ENCODE measurements at regions not wholly inside any gene's neighbourhood (a gene's known extent, or its start where the extent isn't known, plus 50 kb on each side); places are given as distances from the start of the nearest gene placed in this dataset.
"Not testable (repeated sequence)": the region's sequence is repeated elsewhere in the genome, so short reads cannot be mapped to it uniquely, and the experiment has no call there.

DNA sequence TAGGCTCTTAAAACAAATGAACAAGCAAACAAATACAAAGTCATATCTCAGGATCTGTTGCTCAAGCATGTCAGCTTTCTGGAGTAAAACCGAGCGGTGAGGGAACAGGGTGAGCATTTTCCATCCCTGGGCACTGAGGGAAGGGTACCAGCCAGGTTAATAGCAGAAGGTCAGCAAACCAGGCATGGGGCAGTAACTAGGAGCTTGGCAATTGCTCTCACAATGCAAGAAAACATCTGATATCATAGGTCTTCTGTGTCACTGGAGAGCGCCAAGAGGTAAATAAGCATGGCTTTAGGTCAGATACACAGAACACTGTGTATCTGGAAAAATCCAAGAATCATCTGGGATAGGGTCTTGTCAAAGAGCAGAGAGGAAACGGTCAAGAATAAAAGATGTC lies 521.7 kb upstream of the AUTS2 start:
- DNase-seq (ENCODE audit: low read depth in 2 of 2), result no peak

DNA sequence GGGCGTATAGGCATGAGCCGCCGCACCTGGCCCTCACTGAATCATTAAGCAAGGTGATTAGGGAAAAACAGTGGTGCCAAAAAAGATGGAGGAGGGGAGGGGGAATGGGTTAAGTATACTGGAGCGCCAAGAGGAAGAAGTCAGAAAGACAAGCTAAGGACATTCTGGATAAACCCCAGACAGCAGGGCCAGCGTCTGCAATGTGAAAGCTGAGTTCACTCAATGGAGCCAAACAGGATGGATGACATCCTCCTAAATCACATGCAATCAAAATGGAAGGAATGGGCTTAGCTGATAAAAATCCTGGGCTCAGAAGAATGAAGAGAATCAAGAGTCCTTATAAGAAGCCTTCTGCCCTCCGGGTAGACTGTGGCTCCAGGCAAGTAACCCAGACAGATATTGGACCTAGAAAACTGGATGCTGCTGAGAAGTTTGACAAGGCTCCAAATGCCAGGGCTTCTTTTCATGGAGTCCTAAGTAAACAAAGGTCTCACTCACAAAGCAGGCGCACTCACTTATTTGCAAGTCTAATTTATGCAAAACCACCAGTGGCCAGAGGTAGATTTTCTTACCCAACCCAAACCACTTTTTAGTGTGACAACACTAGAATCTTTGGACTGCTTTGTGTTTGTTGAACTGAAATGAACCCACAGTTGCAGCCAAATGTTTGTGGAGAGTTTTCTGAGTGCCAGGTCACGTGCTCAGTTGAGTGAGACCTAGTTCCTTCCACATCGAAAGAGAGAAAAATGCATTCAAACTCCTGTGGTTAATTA lies 519.1 kb upstream of the AUTS2 start:
- DNase-seq (ENCODE audit: low read depth in 2 of 2), result peak; percentile 7 to 8

GRCh38 chr7:69087281-69087680 lies 511.0 kb upstream of the AUTS2 start:
- not testable (repeated sequence) for DNase-seq (ENCODE audit: low read depth in 2 of 2)

DNA sequence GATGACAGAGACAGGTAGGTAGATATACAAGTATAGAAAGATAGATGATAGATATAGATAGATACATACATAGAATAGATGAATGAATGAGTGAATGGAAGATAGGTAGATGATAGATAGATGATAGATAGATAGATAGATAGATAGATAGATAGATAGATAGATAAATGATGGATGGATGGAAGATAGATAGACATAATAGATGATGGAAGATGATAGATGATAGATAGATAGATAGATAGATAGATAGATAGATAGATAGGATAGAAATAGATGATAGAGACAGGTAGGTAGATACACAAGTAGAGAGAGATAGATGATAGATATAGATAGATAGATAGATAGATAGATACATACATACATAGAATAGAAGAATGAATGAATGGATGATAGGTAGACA lies 510.1 kb upstream of the AUTS2 start:
- no peak for DNase-seq (ENCODE audit: low read depth in 2 of 2)

- DNase-seq (ENCODE audit: low read depth in 2 of 2), result no peak
Observed at GRCh38 chr7:69090936-69091335, 507.3 kb upstream of the AUTS2 start.

GRCh38 chr7:69091521-69091920 lies 506.8 kb upstream of the AUTS2 start:
- no peak for DNase-seq (ENCODE audit: low read depth in 2 of 2)

- DNase-seq (ENCODE audit: low read depth in 2 of 2), result no peak
Observed at GRCh38 chr7:69095127-69095526, 503.1 kb upstream of the AUTS2 start.

DNA sequence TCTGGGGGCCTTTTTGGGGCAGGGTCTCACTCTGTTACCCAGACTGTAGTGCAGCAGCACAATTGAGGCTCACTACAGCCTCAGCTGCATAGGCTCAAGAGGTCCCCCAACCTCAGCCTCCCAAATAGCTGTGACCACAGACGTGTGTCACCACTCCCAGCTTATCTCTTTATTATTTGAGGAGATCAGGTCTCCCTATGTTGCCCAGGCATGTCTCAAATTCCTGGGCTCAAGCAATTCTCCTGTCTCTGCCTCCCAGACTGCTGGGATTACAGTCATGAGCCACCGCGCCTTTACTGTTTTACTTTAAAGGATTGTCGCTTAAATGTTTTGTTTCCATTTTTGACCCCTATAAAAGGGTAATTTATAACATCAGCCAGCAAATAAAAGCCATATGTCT lies 502.6 kb upstream of the AUTS2 start:
- no peak for DNase-seq (ENCODE audit: low read depth in 2 of 2)

- no peak for DNase-seq (ENCODE audit: low read depth in 2 of 2)
Observed at GRCh38 chr7:69104023-69104422, 494.3 kb upstream of the AUTS2 start.

GRCh38 chr7:69105092-69105491 lies 493.2 kb upstream of the AUTS2 start:
- DNase-seq (ENCODE audit: low read depth in 2 of 2), result no peak

- no peak for DNase-seq (ENCODE audit: low read depth in 2 of 2)
Observed at GRCh38 chr7:69105981-69106380, 492.3 kb upstream of the AUTS2 start.

- DNase-seq (ENCODE audit: low read depth in 2 of 2), result not testable (repeated sequence)
Observed at GRCh38 chr7:69106449-69106848, 491.8 kb upstream of the AUTS2 start.

- not testable (repeated sequence) for DNase-seq (ENCODE audit: low read depth in 2 of 2)
Observed at GRCh38 chr7:69106946-69107345, 491.3 kb upstream of the AUTS2 start.

DNA sequence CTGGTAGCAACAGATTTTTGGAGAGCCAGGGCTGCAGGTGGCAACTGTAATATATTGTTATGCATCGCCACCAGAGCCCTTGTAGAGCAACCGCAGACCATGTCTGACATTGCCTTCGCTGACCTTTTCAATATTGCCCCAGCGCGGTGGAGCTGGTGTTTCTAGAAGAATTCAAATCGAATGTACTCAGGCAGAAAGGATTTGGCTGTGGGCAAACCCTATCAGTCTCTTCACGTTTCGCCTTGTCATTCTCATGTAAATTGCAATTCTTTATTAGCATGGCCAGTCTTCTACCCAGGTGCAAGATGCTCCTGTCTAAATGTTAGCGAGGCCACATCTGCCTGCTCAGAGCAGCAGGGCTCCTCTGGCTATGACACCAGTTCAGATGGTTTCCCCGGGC lies 490.2 kb upstream of the AUTS2 start:
- DNase-seq (ENCODE audit: low read depth in 2 of 2), result no peak

- no peak for DNase-seq (ENCODE audit: low read depth in 2 of 2)
Observed at GRCh38 chr7:69109246-69109645, 489.0 kb upstream of the AUTS2 start.

DNA sequence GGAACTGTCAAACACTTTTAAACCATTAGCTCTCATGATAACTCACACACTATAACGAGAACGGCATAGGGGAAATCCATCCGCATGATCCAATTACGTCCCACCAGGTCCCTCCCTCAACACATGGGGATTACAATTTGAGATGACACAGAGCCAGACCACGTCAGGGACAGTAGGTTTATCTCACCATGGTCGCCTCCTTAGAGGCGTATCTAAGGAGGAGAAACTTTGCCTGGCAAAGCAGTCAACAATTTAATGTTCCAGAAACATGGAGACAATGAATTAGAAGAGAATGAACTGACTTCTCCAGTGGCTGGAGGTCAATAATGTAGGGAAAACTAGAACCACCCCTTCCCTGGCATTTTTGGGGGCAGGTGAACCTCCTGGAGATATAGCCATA lies 488.4 kb upstream of the AUTS2 start:
- no peak for DNase-seq (ENCODE audit: low read depth in 2 of 2)

DNA sequence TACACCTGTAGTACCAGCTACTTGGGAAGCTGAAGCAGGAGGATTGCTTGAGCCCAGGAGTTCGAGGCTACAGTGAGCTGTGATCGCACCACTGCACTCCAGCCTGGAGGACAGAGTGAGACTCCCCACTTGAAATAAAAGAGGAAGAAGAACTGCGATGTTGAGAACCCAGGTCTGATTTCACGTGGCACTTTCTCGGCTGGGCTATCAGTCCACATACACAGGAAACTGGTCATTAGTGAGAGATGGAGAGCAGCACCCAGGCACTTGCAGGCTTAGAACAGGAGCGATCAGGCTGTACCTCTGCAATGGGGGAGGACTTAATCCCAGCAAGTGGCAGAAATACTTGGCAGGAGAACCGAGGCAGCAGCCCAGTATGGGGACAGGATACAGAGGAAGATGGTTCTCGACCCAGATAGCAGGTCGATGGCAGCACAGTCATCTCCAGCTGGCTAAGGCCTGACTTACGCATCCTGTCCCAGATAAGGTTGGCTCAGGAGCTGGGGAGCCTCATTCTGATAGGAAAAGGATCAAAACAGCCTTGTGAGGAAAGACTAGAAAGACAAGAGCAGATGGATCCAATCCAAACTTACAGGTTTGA lies 487.7 kb upstream of the AUTS2 start:
- no peak for DNase-seq (ENCODE audit: low read depth in 2 of 2)

- DNase-seq (ENCODE audit: low read depth in 2 of 2), result no peak
Observed at GRCh38 chr7:69114374-69114773, 483.9 kb upstream of the AUTS2 start.

- DNase-seq (ENCODE audit: low read depth in 2 of 2), result no peak
Observed at GRCh38 chr7:69115788-69116187, 482.5 kb upstream of the AUTS2 start.

DNA sequence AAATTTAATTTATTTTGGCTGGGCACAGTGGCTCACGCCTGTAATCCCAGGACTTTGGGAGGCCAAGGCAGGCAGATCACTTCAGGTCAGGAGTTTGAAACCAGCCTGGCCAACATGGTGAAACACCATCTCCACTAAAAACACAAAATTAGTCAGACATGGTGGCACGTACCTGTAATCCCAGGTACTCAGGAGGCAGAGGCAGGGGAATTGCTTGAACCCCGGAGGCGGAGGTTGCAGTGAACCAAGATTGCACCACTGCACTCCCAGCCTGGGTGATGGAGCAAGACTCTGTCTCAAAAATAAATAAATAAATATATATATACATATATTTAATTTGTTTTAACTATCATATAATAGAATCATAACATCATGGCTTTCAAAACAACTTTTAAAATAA lies 482.1 kb upstream of the AUTS2 start:
- not testable (repeated sequence) for DNase-seq (ENCODE audit: low read depth in 2 of 2)

DNA sequence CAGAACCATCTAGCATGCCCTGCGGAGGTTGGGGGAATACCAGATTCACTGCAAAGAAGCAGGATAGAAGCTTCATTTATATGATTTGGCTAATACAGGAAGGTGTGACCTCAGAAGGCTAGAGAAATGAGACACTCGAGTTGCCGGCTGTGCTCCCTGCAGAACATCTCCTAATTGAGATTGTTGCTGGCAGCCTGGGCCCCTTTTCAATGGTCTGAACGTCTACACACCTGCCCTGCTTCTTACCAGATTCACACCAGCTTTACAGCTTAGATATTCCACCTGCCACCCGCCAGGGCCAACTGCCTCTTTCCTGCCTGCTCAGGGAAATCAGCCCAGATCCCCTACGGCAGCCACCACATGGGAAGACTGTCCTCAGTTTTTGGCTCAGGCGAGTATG lies 475.3 kb upstream of the AUTS2 start:
- DNase-seq (ENCODE audit: low read depth in 2 of 2), result no peak

DNA sequence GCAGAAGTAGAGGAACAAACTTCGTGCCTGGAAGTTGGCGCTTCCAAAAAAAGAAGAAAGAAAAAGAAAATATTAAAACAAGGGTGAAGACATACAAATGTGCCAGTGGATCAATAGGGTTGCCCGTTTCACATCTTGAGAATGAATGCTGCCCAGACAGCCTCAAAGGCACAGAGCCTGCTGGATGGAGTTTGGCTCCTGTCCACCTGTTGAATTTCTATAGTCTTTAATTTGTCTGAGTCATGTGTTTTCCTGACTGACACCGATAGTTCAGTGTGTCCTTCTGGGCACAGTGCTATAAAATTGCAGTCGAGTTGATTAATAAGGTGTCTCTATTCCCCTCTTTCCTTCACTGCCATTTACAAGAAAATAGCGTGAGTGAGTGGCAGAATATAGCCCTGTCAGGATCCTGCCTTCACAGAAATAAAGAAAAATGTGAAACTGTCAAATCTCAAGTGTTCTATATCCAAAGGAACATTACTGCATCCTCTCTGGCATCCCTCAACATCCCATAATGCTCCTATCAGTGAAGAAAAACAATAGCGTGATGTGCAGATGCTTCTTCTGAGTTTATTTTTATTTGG lies 471.3 kb upstream of the AUTS2 start:
- no peak for DNase-seq (ENCODE audit: low read depth in 2 of 2)

DNA sequence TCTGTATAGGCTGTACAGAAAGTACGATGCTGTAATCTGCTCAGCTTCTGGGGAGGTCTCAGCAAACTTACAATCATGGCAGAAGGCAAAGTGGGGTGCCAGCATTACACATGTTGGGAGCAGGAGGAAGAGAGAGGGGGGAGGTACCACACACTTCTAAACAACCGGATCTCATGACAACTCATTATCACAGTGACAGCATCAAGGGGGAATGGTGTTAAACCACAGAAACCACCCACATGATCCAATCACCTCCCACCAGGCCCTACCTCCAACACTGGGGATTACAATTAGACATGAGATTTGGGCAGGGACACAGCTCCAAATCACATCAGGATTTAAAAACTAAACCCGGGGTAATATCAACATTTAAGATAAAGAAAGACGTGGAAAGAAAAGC lies 468.8 kb upstream of the AUTS2 start:
- no peak for DNase-seq (ENCODE audit: low read depth in 2 of 2)

Measured in fibroblast of skin of left quadriceps (primary cell).